ENCODE measurements at regions not wholly inside any gene's neighbourhood (a gene's known extent, or its start where the extent isn't known, plus 50 kb on each side); places are given as distances from the start of the nearest gene placed in this dataset.

- Histone ChIP-seq H3K27ac (ENCODE audit: extremely low read depth, low read depth, low read length) (no peak overlapping the region), H3K4me3 (ENCODE audit: low read depth, low read length) (no peak overlapping the region), H3K36me3 (ENCODE audit: control insufficient read depth in 2 of 2, insufficient read depth in 1 of 2, low read length in 2 of 2) (no peaks in the 10 kb centered on the region), H3K4me1 (ENCODE audit: control insufficient read depth, insufficient read depth, low read length) (no peaks in the 10 kb centered on the region), H3K9me3 (ENCODE audit: control insufficient read depth, insufficient read depth, low read depth, low read length) (no peaks in the 10 kb centered on the region)
- ChIA-PET POLR2A (no interaction called here), CTCF (no interaction called here)
- TF ChIP-seq ZNF555 (tag by site-specific recombination; conservative IDR thresholded peaks at IDR 0.05), result no peak
- no peak for TF ChIP-seq PATZ1 (tag by site-specific recombination; IDR thresholded peaks at IDR 0.05)
- no peak for TF ChIP-seq ZNF449 (tag by site-specific recombination; IDR thresholded peaks at IDR 0.05)
- no peak for TF ChIP-seq ZNF626 (tag by site-specific recombination; IDR thresholded peaks at IDR 0.05)
- TF ChIP-seq WT1 (tag by site-specific recombination; IDR thresholded peaks at IDR 0.05), result no peak
- TF ChIP-seq ZNF692 (tag by site-specific recombination; IDR thresholded peaks at IDR 0.05), result no peak
- no peak for TF ChIP-seq OVOL3 (tag by site-specific recombination; IDR thresholded peaks at IDR 0.05)
- no peak for TF ChIP-seq ZNF529 (tag by site-specific recombination; IDR thresholded peaks at IDR 0.05; ENCODE audit: insufficient replicate concordance)
- TF ChIP-seq ZSCAN4 (tag by site-specific recombination; IDR thresholded peaks at IDR 0.05), result no peak
- TF ChIP-seq ZNF580 (tag by site-specific recombination; IDR thresholded peaks at IDR 0.05), result no peak
- TF ChIP-seq ZNF112 (tag by site-specific recombination; IDR thresholded peaks at IDR 0.05), result no peak
- TF ChIP-seq ZNF704 (tag by site-specific recombination; IDR thresholded peaks at IDR 0.05), result no peak
These were observed 190.7 kb downstream of the HHIPL2 start for GRCh38 chr1:222357252-222357651.

GRCh38 chr1:222347627-222348026 is 200.3 kb downstream of the HHIPL2 start:
- POLR2A ChIA-PET, result no interaction called here
- CTCF ChIA-PET, result no interaction called here
- Histone ChIP-seq H3K27ac (ENCODE audit: extremely low read depth, low read depth, low read length) (no peak overlapping the region), H3K9me3 (ENCODE audit: control insufficient read depth, insufficient read depth, low read depth, low read length) (no peaks in the 10 kb centered on the region), H3K4me3 (ENCODE audit: low read depth, low read length) (no peak overlapping the region), H3K4me1 (ENCODE audit: control insufficient read depth, insufficient read depth, low read length) (no peaks in the 10 kb centered on the region), H3K36me3 (ENCODE audit: control insufficient read depth in 2 of 2, insufficient read depth in 1 of 2, low read length in 2 of 2) (no peaks in the 10 kb centered on the region)
- no peak for TF ChIP-seq ZNF692 (tag by site-specific recombination; IDR thresholded peaks at IDR 0.05)
- TF ChIP-seq YY1 (tag by site-specific recombination; IDR thresholded peaks at IDR 0.05), result no peak
- TF ChIP-seq ZNF785 (tag by site-specific recombination; IDR thresholded peaks at IDR 0.05), result no peak

Measured in HEK293 (cell line).